CD4-positive, alpha-beta T cell treated with Interleukin-6 at 100 ng/mL for 8 hours (primary cell): ENCODE measurements at regions not wholly inside any gene's neighbourhood (a gene's known extent, or its start where the extent isn't known, plus 50 kb on each side); places are given as distances from the start of the nearest gene placed in this dataset.

Experiments
- DNase-seq: peaks from one replicate; pipeline ENCODE4 v3.0.0-alpha.2; 2020; ENCODE audit warnings: mixed read lengths, low spot score

DNA sequence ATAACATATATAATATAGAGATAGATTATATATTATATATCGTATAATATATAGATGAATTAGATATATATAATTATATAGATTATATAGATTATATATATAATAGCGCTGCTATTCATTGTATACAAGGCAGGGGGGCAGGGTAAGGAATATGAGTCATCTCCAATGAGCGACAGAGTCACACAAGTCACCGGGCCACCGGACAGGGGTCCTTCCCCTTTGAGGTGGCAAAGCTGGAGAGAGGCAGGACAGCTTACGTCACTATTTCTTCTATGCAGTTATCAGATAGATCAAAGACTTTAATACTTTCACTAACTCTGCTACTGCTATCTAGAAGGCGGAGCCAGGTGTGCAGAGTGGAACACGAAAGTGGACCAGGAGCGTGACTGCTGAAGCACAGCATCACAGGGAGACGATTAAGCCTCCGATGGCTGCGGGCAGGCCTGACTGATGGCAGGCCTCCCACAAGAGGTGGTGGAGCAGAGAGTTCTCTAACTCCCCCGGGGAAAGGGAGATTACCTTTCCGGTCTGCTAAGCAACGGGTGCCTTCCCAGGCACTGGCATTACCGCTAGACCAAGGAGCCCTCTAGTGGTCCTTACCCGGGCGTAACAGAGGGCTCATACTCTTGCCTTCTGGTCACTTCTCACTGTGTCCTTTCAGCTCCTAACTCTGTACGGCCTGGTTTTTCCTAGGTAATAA lies 2154.7 kb downstream of the MRPL39 start:
- DNase-seq, result no peak

DNA sequence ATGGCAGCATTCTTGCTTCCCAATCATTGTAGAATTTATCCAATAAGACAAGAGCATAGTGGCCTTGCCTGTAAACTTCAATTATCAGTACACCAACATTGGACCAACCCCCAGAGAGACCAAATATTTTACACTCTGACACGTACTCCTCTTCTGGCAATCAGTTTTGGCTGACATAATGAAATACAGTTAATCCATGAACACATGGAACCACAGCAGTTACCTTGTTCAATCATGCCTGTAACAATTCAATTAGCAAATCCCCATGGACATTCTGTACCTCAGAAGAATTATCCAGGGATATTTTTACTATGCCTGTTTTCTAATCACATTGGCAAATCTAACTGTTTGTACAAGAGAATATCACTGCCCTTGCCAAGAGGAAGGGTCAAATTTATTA lies 2162.0 kb downstream of the MRPL39 start:
- no peak for DNase-seq

DNA sequence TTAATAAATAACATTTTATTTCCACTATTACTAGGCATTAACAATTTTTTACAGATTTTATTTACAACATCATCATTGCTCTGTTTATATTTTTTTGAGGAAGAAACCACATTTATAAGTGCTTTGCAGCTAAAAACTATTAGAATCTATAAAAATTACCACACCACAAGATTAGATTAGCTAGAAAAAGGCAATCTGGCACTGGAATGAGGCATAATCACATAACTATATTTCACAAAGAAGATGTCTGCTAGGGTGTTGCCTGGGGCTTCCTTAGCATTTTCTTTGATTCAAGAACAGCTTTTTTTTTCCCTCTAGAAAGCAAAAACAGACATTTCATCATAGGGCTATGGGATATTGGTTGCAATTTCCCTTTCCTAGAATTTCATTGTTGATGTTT lies 2169.2 kb downstream of the MRPL39 start:
- DNase-seq, result no peak

DNA sequence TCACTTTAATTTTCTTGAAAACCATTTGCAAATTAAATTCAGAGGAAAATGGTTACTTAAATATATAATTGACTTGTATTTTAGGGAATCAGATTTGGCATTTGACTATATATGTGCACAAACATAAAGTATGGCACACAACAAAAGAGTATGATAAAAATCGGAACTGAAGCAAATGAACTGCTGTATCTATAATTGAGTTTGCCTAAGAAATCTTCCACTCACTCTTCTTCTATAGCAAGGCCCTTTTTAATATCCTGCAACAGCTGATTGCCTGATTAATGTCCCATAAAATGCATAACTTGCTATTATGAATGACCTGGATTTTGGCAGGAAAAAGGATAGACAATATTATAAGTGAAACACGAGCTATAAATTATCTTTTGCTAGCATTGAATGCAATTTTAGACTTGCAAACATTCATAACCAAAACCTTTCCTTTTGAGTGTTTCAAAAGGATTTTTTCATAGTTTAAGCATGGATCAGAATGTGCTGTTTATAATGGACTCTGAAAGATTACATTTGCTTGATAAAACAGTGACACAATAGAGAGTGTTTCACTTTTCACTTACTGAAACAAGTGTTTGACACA lies 2204.3 kb downstream of the MRPL39 start:
- no peak for DNase-seq

DNA sequence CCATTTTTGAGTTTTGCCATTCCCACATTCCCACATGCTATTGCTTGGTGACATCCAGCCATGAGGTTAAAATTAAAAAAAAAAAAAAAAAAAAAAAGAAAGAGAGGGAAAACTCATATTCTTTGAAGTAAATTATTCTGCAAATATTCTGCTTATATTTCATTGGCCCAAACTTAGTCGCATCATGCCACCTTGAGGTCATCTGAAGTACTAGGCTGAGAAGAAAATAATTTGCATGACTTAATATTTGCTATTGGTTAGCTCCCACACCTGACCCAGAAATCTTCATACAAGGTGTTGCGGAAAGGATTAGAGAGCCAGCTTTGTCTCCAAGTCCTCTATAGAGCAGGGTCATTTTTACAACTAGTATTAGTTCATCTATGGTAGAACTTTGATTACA lies 2206.0 kb downstream of the MRPL39 start:
- no peak for DNase-seq

DNA sequence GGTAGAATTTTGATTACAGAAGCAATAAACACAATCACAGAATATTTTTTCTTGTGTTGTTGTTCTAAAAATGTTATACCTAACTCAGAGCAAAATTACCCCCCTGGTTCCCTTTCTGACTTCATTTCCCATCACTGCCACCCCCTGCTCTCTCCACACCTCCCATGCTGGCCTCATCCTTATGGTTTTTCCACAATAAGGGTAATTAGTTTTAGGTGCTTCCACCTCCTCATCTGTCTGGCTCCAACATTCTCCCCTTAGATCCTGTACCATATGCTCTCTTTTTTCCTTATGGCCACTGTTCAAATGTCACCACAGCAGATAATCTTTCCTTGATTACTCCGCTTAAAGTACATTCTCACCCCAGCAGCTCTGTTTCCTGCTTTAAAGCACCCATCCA lies 2208.6 kb downstream of the MRPL39 start:
- no peak for DNase-seq

DNA sequence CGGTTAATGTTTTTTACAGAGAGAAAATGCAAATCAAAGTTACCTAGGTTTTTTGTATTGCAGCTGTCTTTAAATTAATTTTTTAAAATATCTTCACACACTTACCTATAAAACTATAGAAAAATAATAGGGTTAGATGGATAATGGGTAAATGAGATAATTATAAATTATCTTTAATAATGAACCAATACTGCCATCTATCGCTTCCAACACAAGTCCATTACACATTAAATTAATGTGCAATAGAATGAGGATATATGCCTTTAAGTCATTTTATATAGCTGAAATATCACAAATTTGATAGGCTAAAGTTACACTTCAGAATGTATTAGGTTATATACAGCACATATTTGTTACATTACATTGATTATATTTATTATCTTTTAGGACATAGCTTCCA lies 2212.8 kb downstream of the MRPL39 start:
- no peak for DNase-seq

DNA sequence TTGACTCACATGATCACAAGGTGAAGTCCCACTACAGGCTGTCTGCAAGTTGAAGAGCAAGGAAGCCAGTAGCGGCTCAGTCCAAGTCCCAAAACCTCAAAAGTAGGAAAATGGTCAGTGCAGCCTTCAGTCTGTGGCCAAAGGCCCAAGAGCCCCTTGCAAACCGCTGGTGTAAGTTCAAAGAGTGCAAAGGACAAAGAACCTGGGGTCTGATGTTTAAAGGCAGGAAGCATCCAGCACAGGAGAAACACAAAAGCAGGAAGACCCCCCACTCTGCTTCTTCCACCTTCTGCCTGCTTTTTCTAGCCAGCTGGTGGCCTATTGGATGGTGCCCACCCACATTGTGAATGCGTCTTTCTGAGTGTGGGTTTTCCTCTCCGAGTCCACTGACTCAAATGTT lies 2222.6 kb downstream of the MRPL39 start:
- DNase-seq, result no peak

DNA sequence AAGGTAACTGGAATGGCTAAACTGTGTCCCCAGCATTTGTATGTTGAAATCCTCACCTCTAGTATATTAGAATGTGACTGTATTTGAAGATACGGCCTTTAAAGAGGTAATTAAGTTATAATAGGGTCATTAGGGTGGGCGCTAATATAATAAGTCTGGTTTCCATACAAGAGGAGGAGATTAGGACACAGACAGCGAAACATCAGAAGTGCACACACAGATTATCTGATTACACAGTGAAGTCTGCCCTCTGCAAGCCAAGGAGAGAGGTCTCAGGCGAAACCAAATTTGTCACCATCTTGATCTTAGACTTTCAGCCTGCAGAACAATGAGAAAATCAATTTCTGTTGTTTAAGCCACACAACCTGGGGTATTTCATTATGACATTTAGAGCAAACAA lies 2233.1 kb downstream of the MRPL39 start:
- DNase-seq, result no peak

DNA sequence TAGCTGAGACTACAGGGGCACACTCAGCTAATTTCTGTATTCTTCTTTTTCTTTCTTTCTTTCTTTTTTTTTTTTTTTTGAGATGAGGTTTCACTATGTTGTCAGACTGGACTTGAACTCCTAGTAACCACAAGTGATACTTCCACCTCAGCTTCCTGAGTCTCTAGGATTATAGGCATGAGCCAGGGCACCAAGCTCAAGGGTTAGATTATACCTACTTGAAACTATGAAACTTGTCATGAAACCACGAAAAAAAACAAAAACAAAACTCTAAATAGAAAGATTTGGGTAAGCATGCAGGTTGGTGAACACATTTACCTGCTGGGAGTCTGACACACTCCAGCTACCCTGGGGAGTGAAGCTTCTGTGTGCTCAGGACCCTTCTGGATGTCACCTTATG lies 2250.4 kb downstream of the MRPL39 start:
- DNase-seq, result no peak

DNA sequence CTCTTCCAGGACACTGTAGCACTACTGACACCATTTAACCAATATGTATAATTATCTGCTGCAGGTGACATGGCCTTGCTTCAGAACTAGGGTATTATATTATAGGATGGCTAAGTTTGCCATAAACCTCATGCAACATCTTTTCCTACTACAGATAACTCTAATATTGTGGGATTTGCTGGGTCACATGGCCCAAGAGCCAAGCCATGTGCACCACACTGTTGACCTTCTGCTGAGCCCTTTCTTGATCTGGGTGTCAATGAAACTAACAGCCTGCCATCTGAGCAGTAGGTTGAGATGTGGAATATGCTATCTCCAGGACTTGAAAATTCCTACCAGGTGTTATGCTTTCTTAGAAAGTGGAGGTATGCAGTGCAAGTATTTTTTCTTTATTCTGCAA lies 2291.1 kb downstream of the MRPL39 start:
- no peak for DNase-seq

DNA sequence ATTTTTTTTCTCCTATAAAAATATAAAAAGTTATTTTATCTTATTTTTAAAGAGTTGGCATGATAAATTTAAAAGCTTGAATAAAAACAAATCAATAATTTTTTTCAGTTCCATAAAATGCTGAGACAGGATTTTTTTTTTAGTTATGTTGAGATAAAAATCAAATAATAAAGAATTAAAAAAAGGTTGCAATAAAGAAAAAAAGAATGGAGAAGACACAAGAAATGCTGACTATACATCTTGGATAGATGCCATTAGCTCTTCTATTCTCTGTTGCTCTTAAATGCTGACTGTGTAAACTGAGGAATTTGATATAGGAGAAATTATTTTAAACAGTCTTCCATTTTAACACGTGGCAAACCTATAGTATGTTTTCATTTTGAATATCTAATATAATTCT lies 2298.5 kb downstream of the MRPL39 start:
- no peak for DNase-seq

DNA sequence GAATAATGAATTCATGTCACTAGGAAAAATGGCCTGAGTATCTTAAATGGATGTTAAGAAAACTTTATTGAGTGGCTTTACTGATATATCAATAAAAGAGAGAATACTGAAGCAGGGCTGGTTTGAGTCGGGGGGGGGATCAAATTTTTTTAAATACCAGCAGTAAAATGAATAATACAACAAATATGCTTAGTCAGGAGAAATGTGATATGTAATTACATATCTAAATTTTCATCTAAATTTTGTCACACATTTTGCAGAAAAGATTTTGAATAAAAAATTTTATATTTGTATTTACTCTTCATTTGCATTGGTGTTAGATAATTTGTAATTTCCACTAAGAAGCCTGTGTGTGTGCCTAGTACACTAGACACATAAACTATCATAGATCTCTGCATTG lies 2300.2 kb downstream of the MRPL39 start:
- no peak for DNase-seq

DNA sequence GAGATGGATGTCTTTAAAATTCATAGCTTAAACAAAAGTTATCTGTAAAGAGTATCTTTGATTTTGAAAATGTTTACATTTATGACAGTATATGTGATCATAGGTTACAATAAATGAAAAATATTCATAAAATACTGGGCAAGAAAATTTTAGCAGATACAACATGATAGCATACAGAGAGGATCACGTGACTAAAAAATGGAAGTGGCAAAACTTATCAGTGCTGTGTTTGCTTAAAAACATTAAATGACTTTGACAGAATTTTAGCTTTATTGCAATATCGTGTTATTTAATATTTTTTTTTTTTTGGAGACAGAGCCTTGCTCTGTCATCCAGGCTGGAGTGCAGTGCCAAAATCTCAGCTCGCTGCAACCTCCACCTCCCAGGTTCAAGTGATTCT lies 2294.1 kb downstream of the NCAM2 start:
- DNase-seq, result no peak

DNA sequence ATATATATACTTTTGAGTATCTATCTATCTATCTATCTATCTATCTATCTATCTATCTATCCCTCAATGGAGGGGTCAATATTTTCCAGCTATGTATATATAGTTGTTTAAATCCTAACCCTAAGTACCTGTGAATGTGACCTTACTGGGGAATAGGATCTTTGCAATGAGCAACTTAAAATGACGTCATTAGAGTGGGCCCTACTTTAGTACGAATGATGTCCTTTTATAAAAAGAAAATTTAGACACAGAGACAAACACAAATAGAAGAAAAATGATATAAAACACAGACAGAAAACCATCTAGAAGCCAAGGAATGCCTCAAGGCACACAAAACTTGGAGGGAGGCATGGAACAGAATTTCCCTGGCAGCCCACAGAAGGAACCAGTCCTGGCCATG lies 2283.7 kb downstream of the NCAM2 start:
- no peak for DNase-seq

DNA sequence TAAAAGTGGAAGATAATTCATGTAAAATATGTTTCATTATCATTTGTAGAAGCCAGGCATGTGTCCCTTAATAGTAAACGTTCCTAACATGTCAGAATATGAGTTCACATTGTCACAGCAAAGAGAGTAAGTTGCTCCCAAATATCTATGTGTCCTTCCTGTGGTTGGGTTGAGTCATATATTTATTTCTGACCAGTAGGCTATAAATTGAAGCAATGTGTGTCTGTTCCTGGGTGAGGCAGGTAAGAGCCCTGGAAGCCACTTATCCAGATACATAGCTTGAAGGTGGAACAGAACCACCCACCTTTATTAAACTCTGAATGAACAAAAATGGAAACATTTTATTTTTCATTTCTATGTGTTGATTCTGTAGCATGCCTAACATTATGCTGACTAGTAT lies 2251.6 kb downstream of the NCAM2 start:
- no peak for DNase-seq

DNA sequence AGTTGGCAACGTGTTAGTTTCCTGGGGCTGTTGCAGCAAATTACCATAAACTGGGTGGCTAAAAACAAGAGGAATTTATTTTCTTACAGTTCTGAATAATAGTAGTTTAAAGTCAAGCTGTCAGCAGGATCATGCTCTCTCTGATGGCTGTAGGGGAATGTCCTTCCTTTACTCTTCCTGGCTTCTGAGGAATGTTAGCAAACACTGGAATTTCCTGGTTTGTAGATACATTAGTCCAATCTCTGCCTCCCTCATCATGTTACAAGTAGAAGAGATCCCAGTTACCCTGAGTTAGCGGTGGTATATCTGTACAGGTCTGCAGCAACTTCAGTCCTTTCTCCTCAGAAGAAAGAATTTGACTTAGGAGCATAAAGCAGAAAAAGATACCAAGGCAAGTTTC lies 2249.1 kb downstream of the NCAM2 start:
- no peak for DNase-seq

DNA sequence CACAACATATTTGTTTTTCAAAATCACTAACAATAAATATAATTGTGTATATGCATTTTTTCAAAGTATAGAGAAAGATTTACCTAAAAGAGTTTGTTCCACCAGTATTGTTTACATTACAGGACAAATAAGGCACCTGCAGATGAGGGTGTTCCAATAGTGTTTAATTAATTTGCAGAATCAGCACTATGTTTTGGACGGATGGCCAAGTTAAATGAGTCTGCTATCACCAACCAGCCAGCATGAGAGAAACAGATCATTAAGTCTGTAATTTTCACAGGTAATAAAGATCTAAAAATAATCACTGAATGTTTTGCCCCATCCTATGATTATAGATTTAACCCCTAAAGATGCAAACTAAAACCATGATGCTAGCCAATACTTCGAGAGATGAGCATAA lies 2247.0 kb downstream of the NCAM2 start:
- no peak for DNase-seq

DNA sequence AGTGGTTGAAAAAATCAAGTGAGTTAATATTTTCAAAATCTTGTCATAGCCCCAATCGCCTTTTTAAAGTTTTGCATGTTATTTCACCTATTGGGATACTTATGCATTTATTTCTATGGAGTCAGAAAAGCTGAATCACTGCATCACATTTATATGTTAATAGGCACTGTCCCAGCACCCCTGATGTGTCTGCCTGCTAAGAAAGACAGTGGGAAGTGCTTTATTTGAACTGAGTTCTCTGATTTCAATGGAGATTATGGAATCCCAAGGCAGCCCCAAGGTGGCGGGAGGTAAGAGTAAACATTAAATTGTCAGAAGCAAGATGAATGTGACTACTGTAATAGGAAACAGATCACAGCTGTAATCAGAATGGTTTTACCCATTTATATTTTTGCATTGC lies 2225.7 kb downstream of the NCAM2 start:
- no peak for DNase-seq

DNA sequence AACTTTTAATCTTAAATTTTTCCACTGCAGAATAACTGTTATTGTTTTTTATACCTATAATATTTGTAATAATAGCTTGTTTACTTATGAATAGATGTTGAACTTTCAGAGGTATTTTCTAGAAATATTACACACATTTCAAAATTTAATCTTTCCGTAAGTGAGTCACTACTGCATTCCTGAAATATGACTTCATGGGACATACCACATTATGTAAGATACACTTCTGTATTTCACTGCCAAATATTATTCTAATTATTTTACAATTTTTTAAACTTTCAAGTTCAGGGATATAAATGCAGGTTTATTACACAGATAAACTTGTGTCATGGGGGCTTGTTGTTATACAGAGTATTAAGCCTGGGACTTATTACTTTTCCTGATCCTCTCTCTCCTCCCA lies 2220.5 kb downstream of the NCAM2 start:
- DNase-seq, result no peak

DNA sequence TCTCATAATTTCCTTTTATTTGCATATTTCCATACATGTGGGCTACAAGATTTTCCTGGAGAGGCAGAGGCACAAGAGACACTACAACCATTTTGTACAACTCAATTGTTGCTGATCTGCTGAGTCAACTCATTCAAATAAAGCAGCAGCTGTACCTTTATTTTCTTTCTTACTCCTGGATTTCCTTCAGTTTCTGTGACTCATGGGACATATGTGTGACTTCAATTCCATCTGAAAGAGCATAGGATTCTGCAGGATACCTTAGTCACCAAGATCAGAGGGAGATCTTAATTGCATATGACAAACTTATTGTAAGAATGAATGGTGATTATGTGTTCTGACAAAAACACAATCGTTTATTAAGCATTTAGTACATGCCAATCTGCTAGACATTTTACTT lies 2219.4 kb downstream of the NCAM2 start:
- no peak for DNase-seq

DNA sequence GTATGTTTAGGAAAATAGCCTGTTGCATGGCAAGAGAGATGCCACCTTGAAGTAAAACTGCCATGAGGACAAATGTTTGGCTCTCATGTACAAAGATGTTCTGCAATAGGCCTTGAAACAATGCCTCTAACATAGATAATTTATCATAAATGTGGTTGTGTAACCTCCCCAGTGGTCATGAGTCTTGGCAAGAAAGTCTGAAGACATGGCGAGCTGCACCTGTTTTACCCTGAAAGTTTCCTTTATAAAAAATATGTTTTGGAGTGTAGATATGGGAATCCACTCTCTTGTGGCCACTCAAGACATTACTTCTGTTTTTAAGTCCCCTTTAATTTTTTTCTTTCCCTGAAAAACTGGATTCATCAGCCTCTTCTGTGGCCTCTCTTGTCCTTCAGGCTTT lies 2217.1 kb downstream of the NCAM2 start:
- DNase-seq, result no peak
